ENCODE measurements at regions not wholly inside any gene's neighbourhood (a gene's known extent, or its start where the extent isn't known, plus 50 kb on each side); places are given as distances from the start of the nearest gene placed in this dataset.

DNA sequence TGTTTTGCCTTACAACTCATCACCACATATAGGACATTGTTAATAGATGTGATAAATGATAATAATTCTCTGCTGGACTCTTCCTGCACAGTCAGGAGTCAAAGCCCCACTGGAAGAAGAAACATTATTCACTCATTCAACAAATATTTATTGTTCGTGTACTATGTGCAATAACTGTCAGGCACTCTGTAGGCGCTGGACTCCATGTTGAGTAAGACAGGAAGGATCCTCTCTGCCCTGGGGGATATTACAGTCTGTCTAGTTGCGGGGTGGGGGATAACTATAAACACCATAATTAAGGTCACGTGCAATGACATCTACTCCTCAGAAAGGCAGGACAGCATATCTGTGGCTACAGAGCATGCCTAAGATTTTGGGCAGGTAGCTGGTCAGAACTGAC is 281.1 kb downstream of the FAT3 start:
- TF ChIP-seq, protein P1, sequence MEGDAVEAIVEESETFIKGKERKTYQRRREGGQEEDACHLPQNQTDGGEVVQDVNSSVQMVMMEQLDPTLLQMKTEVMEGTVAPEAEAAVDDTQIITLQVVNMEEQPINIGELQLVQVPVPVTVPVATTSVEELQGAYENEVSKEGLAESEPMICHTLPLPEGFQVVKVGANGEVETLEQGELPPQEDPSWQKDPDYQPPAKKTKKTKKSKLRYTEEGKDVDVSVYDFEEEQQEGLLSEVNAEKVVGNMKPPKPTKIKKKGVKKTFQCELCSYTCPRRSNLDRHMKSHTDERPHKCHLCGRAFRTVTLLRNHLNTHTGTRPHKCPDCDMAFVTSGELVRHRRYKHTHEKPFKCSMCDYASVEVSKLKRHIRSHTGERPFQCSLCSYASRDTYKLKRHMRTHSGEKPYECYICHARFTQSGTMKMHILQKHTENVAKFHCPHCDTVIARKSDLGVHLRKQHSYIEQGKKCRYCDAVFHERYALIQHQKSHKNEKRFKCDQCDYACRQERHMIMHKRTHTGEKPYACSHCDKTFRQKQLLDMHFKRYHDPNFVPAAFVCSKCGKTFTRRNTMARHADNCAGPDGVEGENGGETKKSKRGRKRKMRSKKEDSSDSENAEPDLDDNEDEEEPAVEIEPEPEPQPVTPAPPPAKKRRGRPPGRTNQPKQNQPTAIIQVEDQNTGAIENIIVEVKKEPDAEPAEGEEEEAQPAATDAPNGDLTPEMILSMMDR (IDR thresholded peaks at IDR 0.05), result no peak
- no peak for ATAC-seq (ENCODE audit: insufficient number of reproducible peaks, low FRiP score, low read depth)
- no peaks in the 10 kb centered on the region for H3K9me3 ChIP-seq
- no peaks in the 10 kb centered on the region for H3K4me1 ChIP-seq (ENCODE audit: control insufficient read depth in 1 of 2, low read depth in 2 of 2)
- no peaks in the 10 kb centered on the region for H3K27me3 ChIP-seq (replicated peaks; ENCODE audit: insufficient read depth)
- no peak overlapping the region for H3K4me3 ChIP-seq
- no peak overlapping the region for H3K27ac ChIP-seq
- H3K36me3 ChIP-seq, result no peaks in the 10 kb centered on the region
- no peak for DNase-seq (ENCODE audit: low spot score)

DNA sequence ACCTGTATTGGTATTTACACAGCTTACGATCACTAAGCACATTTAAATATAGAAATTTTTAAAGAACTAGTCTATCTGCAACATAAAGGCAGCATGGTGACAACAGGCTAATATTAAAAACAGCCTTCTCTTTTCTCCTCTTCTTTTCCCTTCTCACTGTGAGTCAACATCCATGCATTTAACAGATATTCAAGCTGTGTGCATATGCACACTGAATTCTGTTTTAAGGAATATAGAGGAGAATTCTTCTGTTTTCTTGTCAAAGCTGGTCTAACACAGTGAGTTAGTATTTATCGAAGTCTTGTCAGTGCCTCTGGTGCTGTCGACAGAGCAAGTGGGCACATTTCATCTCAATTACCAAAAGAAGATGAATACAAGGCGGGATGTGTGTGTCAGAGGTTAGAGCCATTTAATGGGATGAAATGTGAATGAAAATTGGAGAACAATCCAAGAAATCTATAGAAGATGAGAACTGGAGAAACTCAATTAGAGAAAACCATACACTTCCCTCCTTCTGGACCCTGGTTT is 282.3 kb downstream of the FAT3 start:
- Histone ChIP-seq H3K27me3 (replicated peaks; ENCODE audit: insufficient read depth) (no peaks in the 10 kb centered on the region), H3K9me3 (no peaks in the 10 kb centered on the region), H3K4me3 (no peak overlapping the region), H3K4me1 (ENCODE audit: control insufficient read depth in 1 of 2, low read depth in 2 of 2) (no peaks in the 10 kb centered on the region), H3K27ac (no peak overlapping the region), H3K36me3 (no peaks in the 10 kb centered on the region)
- TF ChIP-seq, protein P1 (IDR thresholded peaks at IDR 0.05), result no peak
- ATAC-seq (ENCODE audit: insufficient number of reproducible peaks, low FRiP score, low read depth) (no peak), DNase-seq (ENCODE audit: low spot score) (no peak)

DNA sequence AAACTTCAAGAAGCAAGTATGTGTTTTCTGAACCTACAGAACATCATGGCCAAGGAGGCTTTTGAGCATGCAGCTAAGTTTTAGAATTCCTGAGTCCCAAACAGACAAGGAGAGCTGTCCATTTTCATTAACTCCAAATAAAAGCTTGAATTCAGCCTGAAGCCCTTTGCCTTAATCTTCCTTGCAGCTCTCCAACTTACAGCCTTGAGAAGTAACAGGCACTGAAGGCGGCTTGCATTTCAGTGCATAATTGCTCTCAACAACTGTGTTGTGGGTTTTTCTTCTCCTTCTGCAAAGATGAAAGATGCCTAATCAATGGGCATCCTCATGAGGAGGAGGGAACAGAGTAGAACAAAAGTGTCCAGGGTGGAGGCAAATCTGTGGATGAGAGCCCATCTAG is 286.0 kb downstream of the FAT3 start:
- Histone ChIP-seq H3K27me3 (replicated peaks; ENCODE audit: insufficient read depth) (no peaks in the 10 kb centered on the region), H3K4me1 (ENCODE audit: control insufficient read depth in 1 of 2, low read depth in 2 of 2) (no peaks in the 10 kb centered on the region), H3K27ac (no peak overlapping the region), H3K4me3 (no peak overlapping the region), H3K36me3 (no peaks in the 10 kb centered on the region), H3K9me3 (no peaks in the 10 kb centered on the region)
- ATAC-seq (ENCODE audit: insufficient number of reproducible peaks, low FRiP score, low read depth) (no peak), DNase-seq (ENCODE audit: low spot score) (no peak)
- TF ChIP-seq, protein P1 (IDR thresholded peaks at IDR 0.05), result no peak

DNA sequence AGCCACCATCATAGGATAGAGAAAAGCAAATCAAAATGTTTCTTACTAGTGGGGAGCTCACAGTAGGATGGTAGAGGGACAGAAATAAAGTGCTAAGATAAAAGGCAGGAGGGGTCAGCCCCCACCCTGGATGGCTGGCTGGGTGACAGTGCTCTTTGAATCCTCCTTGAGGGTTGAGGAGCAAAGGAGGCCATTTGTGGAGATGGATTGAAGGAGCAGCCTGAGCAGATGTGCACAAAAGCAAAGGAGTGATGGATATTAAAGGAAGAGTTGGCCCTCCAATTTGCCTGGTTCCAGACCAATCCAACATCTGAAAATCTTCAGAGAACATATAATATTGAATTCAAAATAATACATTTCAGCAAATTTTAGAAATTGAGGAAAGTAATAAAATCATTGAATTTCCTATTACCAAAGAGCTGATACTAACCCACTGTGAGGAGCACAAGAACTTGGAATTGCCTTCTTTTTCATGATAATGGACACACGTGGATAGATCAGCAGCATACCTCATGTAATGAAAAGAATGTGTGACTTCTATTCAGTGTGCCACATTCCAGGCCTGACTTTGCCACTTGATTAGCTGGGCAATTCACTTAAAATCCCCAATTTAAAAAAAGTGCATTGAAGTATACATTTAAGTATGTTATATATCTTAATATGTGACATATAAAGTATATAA is 287.0 kb downstream of the FAT3 start:
- ATAC-seq (ENCODE audit: insufficient number of reproducible peaks, low FRiP score, low read depth), result no peak
- TF ChIP-seq, protein P1 (IDR thresholded peaks at IDR 0.05), result no peak
- no peaks in the 10 kb centered on the region for H3K4me1 ChIP-seq (ENCODE audit: control insufficient read depth in 1 of 2, low read depth in 2 of 2)

DNA sequence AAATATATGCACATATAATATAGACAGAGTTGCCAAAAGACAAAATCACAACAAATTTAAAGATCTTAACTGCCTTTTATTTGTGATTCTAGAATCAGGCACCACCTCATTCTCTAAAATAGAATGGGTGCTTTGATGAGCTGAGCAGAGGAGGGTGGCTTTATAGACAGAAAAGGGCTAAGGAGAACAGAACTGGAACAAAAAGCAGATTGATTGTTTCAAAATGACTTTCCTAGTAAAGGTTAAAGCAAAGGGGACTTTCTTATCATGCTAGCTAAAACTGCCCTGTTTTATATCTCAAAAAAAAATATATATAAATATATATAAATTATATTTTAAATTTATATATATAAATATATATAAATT is 287.6 kb downstream of the FAT3 start:
- no peaks in the 10 kb centered on the region for H3K27me3 ChIP-seq (replicated peaks; ENCODE audit: insufficient read depth)
- H3K4me1 ChIP-seq (ENCODE audit: control insufficient read depth in 1 of 2, low read depth in 2 of 2), result no peaks in the 10 kb centered on the region
- no peak overlapping the region for H3K4me3 ChIP-seq
- TF ChIP-seq, protein P1 (IDR thresholded peaks at IDR 0.05), result no peak
- no peak overlapping the region for H3K27ac ChIP-seq
- no peak for DNase-seq (ENCODE audit: low spot score)
- no peaks in the 10 kb centered on the region for H3K36me3 ChIP-seq
- H3K9me3 ChIP-seq, result no peaks in the 10 kb centered on the region
- no peak for ATAC-seq (ENCODE audit: insufficient number of reproducible peaks, low FRiP score, low read depth)

More for the DNA sequence above, 287.0 kb downstream of the FAT3 start:
- no peak overlapping the region for H3K4me3 ChIP-seq
- H3K27me3 ChIP-seq (replicated peaks; ENCODE audit: insufficient read depth), result no peaks in the 10 kb centered on the region
- no peak for DNase-seq (ENCODE audit: low spot score)
- H3K36me3 ChIP-seq, result no peaks in the 10 kb centered on the region
- H3K9me3 ChIP-seq, result no peaks in the 10 kb centered on the region
- H3K27ac ChIP-seq, result no peak overlapping the region

Data from thoracic aorta (tissue), 2 donors.